ENCODE measurements at regions not wholly inside any gene's neighbourhood (a gene's known extent, or its start where the extent isn't known, plus 50 kb on each side); places are given as distances from the start of the nearest gene placed in this dataset.

DNA sequence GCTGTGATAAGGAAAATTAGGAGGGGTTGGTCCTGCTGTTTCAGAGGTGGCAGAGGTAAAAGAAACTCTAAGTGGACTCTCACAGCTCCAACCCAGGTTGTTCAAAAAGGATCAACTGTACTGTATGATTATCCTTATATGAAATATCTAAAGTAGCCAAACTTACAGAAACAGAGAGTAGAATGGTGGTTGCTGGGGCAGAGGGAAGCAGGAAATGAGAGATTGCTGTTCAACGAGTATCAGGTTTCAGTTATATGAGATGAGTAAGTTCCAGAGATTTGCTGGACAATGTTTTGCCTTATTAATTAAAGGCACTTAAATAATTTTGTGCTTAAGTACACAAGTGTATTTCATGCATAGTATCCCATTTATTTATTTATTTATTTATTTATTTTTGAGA lies 972.0 kb upstream of the LRRTM1 start:
- no peak for TF ChIP-seq CTCF (IDR thresholded peaks at IDR 0.05; ENCODE audit: low read depth, low read length)
- no peak for DNase-seq (ENCODE audit: low read depth in 2 of 2)
- H3K4me3 ChIP-seq (replicated peaks in 1 of 2; ENCODE audit: low read depth in 2 of 2, low read length in 2 of 2) = no peak overlapping the region

DNA sequence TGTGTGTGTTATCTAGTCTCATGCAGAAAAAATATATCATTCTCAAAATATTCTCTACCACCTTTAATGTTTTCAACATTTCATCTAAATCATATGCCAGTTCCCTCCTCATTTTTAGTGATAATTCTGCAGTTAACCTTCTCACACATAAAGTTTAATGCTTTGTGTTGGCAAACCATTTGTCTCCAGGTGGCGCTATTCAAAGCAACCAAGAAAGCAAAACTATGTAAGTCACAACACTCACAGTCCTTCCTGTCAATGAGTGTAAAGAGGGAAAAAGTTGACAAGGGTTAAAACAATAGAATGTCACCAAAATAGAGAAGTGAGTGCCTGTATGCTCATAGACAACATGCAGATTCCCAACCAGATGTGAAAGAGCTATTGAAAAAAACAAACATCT lies 961.6 kb upstream of the LRRTM1 start:
- DNase-seq (ENCODE audit: low read depth in 2 of 2) = peak in 1 of 2 donors; percentile 1
- no peak for TF ChIP-seq CTCF (IDR thresholded peaks at IDR 0.05; ENCODE audit: low read depth, low read length)
- no peak overlapping the region for H3K4me3 ChIP-seq (replicated peaks in 1 of 2; ENCODE audit: low read depth in 2 of 2, low read length in 2 of 2)

GRCh38 chr2:81263989-81264388 lies 959.4 kb upstream of the LRRTM1 start:
- DNase-seq (ENCODE audit: low read depth in 2 of 2) = no peak
- no peak overlapping the region for H3K4me3 ChIP-seq (replicated peaks in 1 of 2; ENCODE audit: low read depth in 2 of 2, low read length in 2 of 2)
- TF ChIP-seq CTCF (IDR thresholded peaks at IDR 0.05; ENCODE audit: low read depth, low read length) = no peak

DNA sequence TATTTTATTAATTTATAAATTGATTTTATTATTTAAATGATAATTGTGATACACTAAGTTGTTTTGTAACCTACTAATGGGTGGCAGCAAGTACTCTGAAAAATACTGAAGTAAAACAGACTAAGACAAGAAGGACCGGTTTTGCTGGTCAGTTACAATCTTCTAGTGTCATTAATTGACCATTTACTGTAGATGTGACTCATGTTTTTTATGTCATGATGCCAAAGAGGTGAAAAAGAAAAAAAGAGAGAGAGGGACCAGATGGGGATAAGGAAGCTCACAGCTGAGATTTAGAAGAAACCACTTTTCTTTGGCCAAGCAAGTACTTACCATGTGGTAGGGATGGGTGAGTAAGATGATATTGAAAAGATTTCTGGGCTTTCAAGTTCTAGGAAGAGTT lies 955.8 kb upstream of the LRRTM1 start:
- H3K4me3 ChIP-seq (replicated peaks in 1 of 2; ENCODE audit: low read depth in 2 of 2, low read length in 2 of 2) = no peak overlapping the region
- no peak for TF ChIP-seq CTCF (IDR thresholded peaks at IDR 0.05; ENCODE audit: low read depth, low read length)
- no peak for DNase-seq (ENCODE audit: low read depth in 2 of 2)

GRCh38 chr2:81250270-81250669 lies 945.7 kb upstream of the LRRTM1 start:
- DNase-seq (ENCODE audit: low read depth in 2 of 2) = no peak
- H3K4me3 ChIP-seq (replicated peaks in 1 of 2; ENCODE audit: low read depth in 2 of 2, low read length in 2 of 2) = no peak overlapping the region
- TF ChIP-seq CTCF (IDR thresholded peaks at IDR 0.05; ENCODE audit: low read depth, low read length) = no peak

- no peak for TF ChIP-seq CTCF (IDR thresholded peaks at IDR 0.05; ENCODE audit: low read depth, low read length)
- no peak overlapping the region for H3K4me3 ChIP-seq (replicated peaks in 1 of 2; ENCODE audit: low read depth in 2 of 2, low read length in 2 of 2)
- DNase-seq (ENCODE audit: low read depth in 2 of 2) = no peak
These were observed 944.6 kb upstream of the LRRTM1 start for GRCh38 chr2:81249152-81249551.

DNA sequence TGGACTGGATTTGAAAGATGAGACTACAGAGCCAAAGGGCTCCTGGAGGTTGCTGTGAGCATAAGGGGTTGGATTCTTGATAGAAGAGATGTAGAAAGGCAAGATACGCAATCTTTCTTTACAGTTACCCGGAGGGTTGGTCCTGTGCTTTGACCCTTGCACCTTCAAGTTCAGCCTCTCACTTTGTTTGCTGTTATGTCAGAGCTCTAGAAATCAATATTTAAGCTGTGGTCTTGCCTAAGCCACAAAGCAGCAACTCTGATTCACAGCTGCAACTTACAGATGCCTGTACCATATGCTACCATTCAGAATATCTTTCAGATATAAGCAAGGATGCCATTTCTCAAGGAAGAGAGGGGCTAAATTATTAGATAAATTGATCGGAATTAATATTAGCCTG lies 943.1 kb upstream of the LRRTM1 start:
- TF ChIP-seq CTCF (IDR thresholded peaks at IDR 0.05; ENCODE audit: low read depth, low read length) = no peak
- H3K4me3 ChIP-seq (replicated peaks in 1 of 2; ENCODE audit: low read depth in 2 of 2, low read length in 2 of 2) = no peak overlapping the region
- no peak for DNase-seq (ENCODE audit: low read depth in 2 of 2)
